ENCODE measurements at regions not wholly inside any gene's neighbourhood (a gene's known extent, or its start where the extent isn't known, plus 50 kb on each side); places are given as distances from the start of the nearest gene placed in this dataset.

DNA sequence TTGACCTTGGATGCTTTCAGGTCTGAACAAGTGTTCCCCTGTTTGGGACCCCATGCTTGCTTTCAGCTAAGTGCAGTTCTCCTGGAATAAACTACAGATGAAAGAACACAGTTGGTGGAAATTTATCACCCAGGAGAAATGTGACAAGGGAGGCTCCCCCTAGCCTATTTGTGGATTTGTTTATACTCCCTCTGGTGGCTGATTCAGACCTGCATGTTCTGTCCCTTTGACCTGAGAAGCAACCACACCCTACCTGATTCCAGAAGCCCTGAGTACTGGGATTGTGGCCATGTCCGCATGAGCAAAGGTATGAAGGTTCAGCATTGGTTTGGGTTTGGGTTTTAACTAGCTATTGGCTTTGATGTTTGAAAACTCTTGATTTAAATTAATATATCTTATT is 440.9 kb downstream of the MID1IP1 start:
- Mint-ChIP-seq H3K4me1 (ENCODE audit: low read depth) (no peaks in the 10 kb centered on the region), H3K27ac (no peak overlapping the region), H3K36me3 (ENCODE audit: insufficient read depth) (no peaks in the 10 kb centered on the region), H3K4me3 (ENCODE audit: low read depth) (no peak overlapping the region), H3K9me3 (ENCODE audit: low read depth) (peaks cover 18% of the 10 kb centered on the region), H3K27me3 (no peaks in the 10 kb centered on the region)
- no peak for DNase-seq (ENCODE audit: low spot score, unreplicated experiment)
- TF ChIP-seq, protein P1, sequence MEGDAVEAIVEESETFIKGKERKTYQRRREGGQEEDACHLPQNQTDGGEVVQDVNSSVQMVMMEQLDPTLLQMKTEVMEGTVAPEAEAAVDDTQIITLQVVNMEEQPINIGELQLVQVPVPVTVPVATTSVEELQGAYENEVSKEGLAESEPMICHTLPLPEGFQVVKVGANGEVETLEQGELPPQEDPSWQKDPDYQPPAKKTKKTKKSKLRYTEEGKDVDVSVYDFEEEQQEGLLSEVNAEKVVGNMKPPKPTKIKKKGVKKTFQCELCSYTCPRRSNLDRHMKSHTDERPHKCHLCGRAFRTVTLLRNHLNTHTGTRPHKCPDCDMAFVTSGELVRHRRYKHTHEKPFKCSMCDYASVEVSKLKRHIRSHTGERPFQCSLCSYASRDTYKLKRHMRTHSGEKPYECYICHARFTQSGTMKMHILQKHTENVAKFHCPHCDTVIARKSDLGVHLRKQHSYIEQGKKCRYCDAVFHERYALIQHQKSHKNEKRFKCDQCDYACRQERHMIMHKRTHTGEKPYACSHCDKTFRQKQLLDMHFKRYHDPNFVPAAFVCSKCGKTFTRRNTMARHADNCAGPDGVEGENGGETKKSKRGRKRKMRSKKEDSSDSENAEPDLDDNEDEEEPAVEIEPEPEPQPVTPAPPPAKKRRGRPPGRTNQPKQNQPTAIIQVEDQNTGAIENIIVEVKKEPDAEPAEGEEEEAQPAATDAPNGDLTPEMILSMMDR (IDR thresholded peaks at IDR 0.05; ENCODE audit: unreplicated experiment), result peak; percentile 52

DNA sequence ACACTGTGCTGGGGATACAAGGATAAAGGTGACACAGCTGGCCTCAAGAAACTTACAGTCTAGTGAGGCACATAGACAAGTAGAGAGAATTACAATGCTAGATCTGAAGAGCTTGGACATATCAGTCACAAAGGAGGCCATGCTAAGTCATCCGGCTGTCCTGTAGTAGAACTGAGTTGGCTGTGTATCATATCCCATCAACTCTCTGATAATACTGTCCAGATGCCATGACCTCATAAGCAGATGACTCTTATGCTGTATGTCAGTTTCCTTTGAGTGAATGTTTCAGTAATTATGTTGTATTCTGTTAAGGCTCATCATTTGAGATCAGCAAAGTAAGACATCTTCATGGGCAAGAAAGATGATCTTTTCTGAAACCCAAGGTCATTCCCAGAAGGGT is 442.9 kb downstream of the MID1IP1 start:
- Mint-ChIP-seq H3K36me3 (ENCODE audit: insufficient read depth) (no peaks in the 10 kb centered on the region), H3K27me3 (no peaks in the 10 kb centered on the region), H3K4me3 (ENCODE audit: low read depth) (no peak overlapping the region), H3K27ac (no peak overlapping the region), H3K9me3 (ENCODE audit: low read depth) (peaks cover 18% of the 10 kb centered on the region), H3K4me1 (ENCODE audit: low read depth) (no peaks in the 10 kb centered on the region)
- no peak for DNase-seq (ENCODE audit: low spot score, unreplicated experiment)
- TF ChIP-seq, protein P1 (IDR thresholded peaks at IDR 0.05; ENCODE audit: unreplicated experiment), result no peak

DNA sequence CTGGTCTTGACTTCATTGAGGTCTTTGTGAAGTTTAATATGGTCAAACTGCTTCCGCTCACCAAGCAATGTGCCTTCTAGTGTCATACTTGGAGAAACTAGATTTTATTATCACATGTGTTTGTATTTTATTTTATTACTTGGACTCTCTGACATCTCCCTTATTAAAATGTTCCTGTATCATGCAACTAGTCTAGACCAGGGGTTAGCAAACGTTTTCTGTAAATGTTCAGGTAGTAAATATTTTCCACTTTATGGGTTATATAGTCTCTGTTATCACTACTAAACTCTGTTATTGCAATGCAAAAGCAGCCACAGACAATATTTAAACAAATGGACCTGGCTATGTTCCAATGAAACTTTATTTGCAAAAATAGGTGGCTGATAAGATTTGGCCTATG is 443.8 kb downstream of the MID1IP1 start:
- peaks cover 18% of the 10 kb centered on the region for H3K9me3 Mint-ChIP-seq (ENCODE audit: low read depth)
- TF ChIP-seq, protein P1 (IDR thresholded peaks at IDR 0.05; ENCODE audit: unreplicated experiment), result no peak

DNA sequence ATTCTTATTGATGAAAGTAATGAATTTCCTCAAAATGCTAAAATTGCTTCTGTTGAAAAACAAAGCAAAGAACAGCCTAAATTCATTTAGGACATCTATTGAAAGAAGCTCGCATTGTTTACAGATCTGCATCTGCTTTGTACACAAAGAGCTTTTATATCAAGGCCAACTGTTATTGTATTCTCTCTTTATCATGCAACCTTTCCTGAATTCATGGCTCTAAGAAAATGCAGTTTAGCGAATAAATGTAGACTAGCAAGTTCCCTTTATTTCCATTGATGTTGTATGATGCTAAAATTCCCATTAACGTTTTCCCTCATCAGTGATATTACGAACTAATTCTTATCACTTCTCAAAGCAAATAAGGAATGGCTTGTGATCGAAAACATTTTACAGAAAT is 446.3 kb downstream of the MID1IP1 start:
- no peak overlapping the region for H3K27ac Mint-ChIP-seq
- DNase-seq (ENCODE audit: low spot score, unreplicated experiment), result no peak
- peaks cover 15% of the 10 kb centered on the region for H3K9me3 Mint-ChIP-seq (ENCODE audit: low read depth)
- TF ChIP-seq, protein P1 (IDR thresholded peaks at IDR 0.05; ENCODE audit: unreplicated experiment), result no peak
- H3K27me3 Mint-ChIP-seq, result no peaks in the 10 kb centered on the region
- H3K4me1 Mint-ChIP-seq (ENCODE audit: low read depth), result peaks cover 2% of the 10 kb centered on the region
- no peaks in the 10 kb centered on the region for H3K36me3 Mint-ChIP-seq (ENCODE audit: insufficient read depth)
- H3K4me3 Mint-ChIP-seq (ENCODE audit: low read depth), result no peak overlapping the region

More for the DNA sequence above, 443.8 kb downstream of the MID1IP1 start:
- DNase-seq (ENCODE audit: low spot score, unreplicated experiment), result no peak
- no peak overlapping the region for H3K4me3 Mint-ChIP-seq (ENCODE audit: low read depth)
- H3K27me3 Mint-ChIP-seq, result no peaks in the 10 kb centered on the region
- peaks cover 2% of the 10 kb centered on the region for H3K4me1 Mint-ChIP-seq (ENCODE audit: low read depth)
- no peak overlapping the region for H3K27ac Mint-ChIP-seq
- H3K36me3 Mint-ChIP-seq (ENCODE audit: insufficient read depth), result no peaks in the 10 kb centered on the region

DNA sequence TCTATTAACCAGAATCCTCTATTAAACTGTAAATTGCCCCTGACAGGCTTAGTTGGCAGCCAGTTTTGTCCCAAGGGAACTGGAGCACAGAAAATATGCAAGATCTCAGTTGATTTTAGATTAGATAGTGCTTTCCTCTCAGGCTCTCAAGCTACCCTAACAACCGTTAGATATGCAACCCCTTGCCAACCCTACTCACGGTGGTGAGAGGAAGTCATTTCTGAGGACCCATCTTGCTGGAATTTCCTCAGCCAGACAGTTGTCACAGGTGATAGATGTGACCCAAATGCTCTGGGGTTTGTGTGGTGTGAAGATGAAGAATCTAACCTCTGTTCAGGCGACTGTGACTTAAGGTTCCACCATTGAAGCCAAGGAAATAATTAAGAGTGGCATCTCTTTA is 447.1 kb downstream of the MID1IP1 start:
- peaks cover 2% of the 10 kb centered on the region for H3K4me1 Mint-ChIP-seq (ENCODE audit: low read depth)
- H3K27ac Mint-ChIP-seq, result no peak overlapping the region
- no peak overlapping the region for H3K4me3 Mint-ChIP-seq (ENCODE audit: low read depth)
- TF ChIP-seq, protein P1 (IDR thresholded peaks at IDR 0.05; ENCODE audit: unreplicated experiment), result no peak
- no peaks in the 10 kb centered on the region for H3K27me3 Mint-ChIP-seq
- no peaks in the 10 kb centered on the region for H3K36me3 Mint-ChIP-seq (ENCODE audit: insufficient read depth)
- peaks cover 20% of the 10 kb centered on the region for H3K9me3 Mint-ChIP-seq (ENCODE audit: low read depth)
- DNase-seq (ENCODE audit: low spot score, unreplicated experiment), result no peak
